WERI-Rb-1 (cell line): ENCODE measurements at regions not wholly inside any gene's neighbourhood (a gene's known extent, or its start where the extent isn't known, plus 50 kb on each side); places are given as distances from the start of the nearest gene placed in this dataset.
"Not testable (repeated sequence)": the region's sequence is repeated elsewhere in the genome, so short reads cannot be mapped to it uniquely, and the experiment has no call there.

Source experiments
- DNase-seq: peaks from one replicate; pipeline ENCODE4 v3.0.0-alpha.2; 2020
- H3K27ac ChIP-seq: fragments of 250-450 bp; sonication (Bioruptor Pico); 2 replicates; pipeline ENCODE4 v1.5.1; 2020; ENCODE audit warnings: mild to moderate bottlenecking, moderate library complexity
- H3K27me3 ChIP-seq: fragments of 250-450 bp; sonication (Bioruptor Pico); 2 replicates; pipeline ENCODE4 v1.5.1; 2021; ENCODE audit warnings: mild to moderate bottlenecking, low read depth, moderate library complexity; ENCODE audit not compliant: insufficient read depth, severe bottlenecking
- H3K36me3 ChIP-seq: fragments of 250-450 bp; sonication (Bioruptor Pico); 2 replicates; pipeline ENCODE4 v1.5.1; 2020; ENCODE audit warnings: mild to moderate bottlenecking, moderate library complexity
- H3K4me3 ChIP-seq: 2 replicates; pipeline ENCODE4 v1.5.1; 2011; ENCODE audit warnings: low read depth, mild to moderate bottlenecking, control low read depth, low read length
- H3K9me3 ChIP-seq: fragments of 250-450 bp; sonication (Bioruptor Pico); 2 replicates; pipeline ENCODE4 v1.5.1; 2021; ENCODE audit warnings: mild to moderate bottlenecking, moderate library complexity; ENCODE audit not compliant: severe bottlenecking
- TF ChIP-seq, protein P1 (sequence below): IDR thresholded peaks from 2 replicates; pipeline ENCODE4 v1.5.1; 2011; ENCODE audit warnings: low read depth, mild to moderate bottlenecking, control low read depth, inconsistent platforms, low read length

DNA sequence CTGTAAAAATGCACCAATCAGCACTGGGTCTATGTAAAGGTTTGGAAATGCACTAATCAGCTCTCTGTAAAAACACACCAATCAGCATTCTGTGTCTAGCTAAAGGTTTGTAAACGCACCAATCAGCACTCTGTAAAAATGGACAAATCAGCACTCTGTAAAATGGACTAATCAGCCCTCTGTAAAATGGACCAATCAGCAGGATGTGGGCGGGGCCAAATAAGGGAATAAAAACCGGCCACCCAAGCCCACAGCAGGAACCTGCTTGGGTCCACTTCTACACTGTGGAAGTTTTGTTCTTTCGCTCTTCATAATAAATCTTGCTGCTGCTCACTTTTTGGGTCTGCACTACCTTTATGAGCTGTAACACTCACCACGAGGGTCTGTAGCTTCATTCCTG lies 101.0 kb downstream of the SMC2 start:
- H3K4me3 ChIP-seq, DNase-seq, H3K27ac ChIP-seq, H3K36me3 ChIP-seq, H3K27me3 ChIP-seq, H3K9me3 ChIP-seq: not testable (repeated sequence)

DNA sequence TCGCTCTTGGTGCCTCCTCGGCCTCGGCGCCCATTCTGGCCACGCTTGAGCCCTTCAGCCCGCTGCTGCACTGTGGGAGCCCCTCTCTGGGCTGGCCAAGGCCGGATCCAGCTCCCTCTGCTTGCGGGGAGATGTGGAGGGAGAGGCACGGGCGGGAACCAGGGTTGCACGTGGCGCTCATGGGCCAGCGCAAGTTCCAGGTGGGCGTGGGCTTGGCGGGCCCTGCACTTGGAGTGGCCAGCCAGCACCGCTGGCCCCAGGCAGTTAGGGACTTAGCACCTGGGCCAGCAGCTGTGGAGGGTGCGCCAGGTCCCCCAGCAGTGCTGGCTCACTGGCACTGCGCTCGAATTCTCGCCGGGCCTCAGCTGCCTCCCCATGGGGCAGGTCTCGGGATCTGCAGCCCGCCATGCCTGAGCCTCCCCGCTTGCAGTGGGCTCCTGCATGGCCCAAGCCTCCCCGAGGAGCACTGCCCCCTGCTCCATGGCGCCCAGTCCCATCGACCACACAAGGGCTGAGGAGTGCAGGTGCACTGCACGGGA lies 106.4 kb downstream of the SMC2 start:
- H3K27me3 ChIP-seq, result no peaks in the 10 kb centered on the region

DNA sequence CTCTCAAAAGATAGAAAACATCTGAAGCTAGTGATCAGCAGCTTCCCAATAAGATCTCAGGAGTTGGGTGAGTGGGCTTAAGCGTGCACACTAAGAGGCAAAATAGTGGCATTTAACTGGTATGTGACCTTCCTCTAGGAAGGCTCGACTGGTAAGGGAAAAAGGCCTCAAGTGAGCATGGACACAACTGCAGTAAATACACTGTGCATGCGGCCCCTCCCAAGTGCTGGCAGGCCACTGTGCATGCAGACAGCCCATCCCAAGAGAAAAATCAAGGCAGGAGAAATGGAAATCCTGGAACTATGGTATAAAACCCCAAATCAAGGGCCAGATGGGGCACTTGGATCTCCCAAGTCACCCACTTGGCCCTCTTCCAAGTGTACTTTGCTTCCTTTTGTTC lies 112.7 kb downstream of the SMC2 start:
- H3K27me3 ChIP-seq, result no peaks in the 10 kb centered on the region

More for the DNA sequence above, 106.4 kb downstream of the SMC2 start:
- Histone ChIP-seq H3K36me3 (no peaks in the 10 kb centered on the region), H3K27ac (no peak overlapping the region), H3K9me3 (peaks cover 3% of the 10 kb centered on the region), H3K4me3 (no peak overlapping the region)
- DNase-seq, result no peak
- TF ChIP-seq, protein P1, sequence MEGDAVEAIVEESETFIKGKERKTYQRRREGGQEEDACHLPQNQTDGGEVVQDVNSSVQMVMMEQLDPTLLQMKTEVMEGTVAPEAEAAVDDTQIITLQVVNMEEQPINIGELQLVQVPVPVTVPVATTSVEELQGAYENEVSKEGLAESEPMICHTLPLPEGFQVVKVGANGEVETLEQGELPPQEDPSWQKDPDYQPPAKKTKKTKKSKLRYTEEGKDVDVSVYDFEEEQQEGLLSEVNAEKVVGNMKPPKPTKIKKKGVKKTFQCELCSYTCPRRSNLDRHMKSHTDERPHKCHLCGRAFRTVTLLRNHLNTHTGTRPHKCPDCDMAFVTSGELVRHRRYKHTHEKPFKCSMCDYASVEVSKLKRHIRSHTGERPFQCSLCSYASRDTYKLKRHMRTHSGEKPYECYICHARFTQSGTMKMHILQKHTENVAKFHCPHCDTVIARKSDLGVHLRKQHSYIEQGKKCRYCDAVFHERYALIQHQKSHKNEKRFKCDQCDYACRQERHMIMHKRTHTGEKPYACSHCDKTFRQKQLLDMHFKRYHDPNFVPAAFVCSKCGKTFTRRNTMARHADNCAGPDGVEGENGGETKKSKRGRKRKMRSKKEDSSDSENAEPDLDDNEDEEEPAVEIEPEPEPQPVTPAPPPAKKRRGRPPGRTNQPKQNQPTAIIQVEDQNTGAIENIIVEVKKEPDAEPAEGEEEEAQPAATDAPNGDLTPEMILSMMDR, result no peak

DNA sequence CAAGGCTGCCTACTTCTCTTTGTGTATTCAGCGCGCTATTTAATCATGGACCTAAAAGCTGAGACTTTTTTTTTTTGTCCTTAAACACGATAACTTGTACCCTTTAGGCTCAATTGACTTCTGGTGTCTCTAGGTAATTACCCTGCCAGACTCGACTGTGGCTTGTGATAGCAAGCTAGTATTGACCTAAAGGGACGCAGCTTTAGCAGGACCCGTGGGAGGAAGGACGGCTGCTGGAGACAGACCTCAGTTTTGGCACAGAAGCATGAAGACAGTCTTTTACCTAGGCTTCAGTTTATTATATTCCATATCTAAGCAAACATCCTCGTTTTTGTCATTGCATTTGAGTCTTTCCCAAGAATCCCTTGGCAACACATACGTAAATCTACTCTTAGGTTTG lies 115.3 kb downstream of the SMC2 start:
- Histone ChIP-seq H3K27ac (no peak overlapping the region), H3K9me3 (no peaks in the 10 kb centered on the region), H3K4me3 (no peak overlapping the region), H3K27me3 (no peaks in the 10 kb centered on the region), H3K36me3 (no peaks in the 10 kb centered on the region)
- no peak for DNase-seq
- TF ChIP-seq, protein P1, result no peak

More for the DNA sequence above, 112.7 kb downstream of the SMC2 start:
- no peak for DNase-seq
- no peaks in the 10 kb centered on the region for H3K36me3 ChIP-seq
- H3K4me3 ChIP-seq, result no peak overlapping the region
- TF ChIP-seq, protein P1, result no peak
- H3K9me3 ChIP-seq, result no peaks in the 10 kb centered on the region
- no peak overlapping the region for H3K27ac ChIP-seq

DNA sequence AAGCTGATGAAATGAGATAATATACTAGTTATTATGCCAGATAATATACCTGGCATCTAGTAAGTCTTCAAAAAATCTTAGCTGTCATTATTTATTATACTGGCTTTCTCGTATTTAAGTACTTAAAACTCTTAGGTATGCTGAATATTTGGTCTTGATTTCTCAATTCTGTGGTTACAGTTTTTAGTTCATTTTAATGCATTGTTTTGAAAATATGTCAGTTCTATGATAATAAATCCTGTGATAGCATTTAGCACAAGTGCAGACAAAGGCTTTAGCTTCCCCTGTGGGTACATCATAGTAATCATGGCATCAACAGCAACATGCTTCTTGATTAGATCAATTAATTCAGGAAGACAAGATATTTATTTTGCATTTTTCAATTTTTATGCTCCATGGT lies 133.0 kb downstream of the SMC2 start:
- no peak overlapping the region for H3K27ac ChIP-seq
- H3K4me3 ChIP-seq, result no peak overlapping the region
- DNase-seq, result no peak
- TF ChIP-seq, protein P1, result no peak
- H3K9me3 ChIP-seq, result no peaks in the 10 kb centered on the region
- no peaks in the 10 kb centered on the region for H3K27me3 ChIP-seq
- no peaks in the 10 kb centered on the region for H3K36me3 ChIP-seq

DNA sequence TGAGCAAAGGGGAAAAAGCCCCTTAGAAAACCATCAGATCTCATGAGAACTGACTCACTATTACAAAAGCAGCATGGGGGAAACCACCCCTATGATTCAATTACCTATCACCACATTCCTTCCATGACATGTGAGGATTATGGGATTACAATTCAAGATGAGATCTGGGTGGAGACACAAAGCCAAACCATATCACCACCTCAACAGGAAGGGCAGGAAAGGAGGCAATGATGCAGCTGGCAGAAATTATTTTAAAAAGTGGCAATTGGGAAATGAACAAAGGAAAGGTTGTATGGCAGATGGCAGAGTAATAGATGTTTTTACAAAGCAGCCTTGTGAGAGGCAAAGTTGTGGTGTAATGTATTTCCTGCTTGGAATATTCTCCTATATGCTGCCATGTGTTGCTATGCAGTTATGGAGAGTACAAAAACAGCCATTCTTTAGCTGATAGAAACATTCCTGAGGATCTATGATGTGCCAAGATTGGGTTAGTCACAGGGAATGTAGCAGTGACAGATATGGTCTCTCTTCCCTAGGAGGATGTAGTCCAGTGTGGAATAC lies 138.8 kb downstream of the SMC2 start:
- no peak overlapping the region for H3K27ac ChIP-seq
- no peaks in the 10 kb centered on the region for H3K27me3 ChIP-seq
- H3K36me3 ChIP-seq, result no peaks in the 10 kb centered on the region
- TF ChIP-seq, protein P1, result no peak
- DNase-seq, result no peak
- no peak overlapping the region for H3K4me3 ChIP-seq
- H3K9me3 ChIP-seq, result no peaks in the 10 kb centered on the region
